ENCODE measurements at regions not wholly inside any gene's neighbourhood (a gene's known extent, or its start where the extent isn't known, plus 50 kb on each side); places are given as distances from the start of the nearest gene placed in this dataset.

DNA sequence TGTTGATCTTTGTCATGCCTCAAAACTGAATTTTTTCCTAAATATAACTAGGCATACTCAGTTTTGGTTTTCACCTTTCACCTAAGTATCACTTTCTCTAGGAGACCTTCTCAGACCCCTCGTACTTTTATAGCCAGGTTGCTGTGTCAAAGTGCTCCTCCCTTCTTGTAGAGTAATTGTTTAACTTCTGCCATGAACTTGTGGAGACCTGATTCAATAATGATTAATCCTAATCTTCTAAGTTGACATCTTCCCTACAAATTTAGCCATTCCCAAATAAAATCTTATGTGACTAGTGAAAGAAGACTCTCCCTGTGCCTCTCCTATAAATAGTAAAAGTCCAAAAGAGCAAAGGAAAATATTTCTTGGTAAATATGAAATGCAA, 159.8 kb downstream of the SPATA31D1 start:
- TF ChIP-seq, protein P1, sequence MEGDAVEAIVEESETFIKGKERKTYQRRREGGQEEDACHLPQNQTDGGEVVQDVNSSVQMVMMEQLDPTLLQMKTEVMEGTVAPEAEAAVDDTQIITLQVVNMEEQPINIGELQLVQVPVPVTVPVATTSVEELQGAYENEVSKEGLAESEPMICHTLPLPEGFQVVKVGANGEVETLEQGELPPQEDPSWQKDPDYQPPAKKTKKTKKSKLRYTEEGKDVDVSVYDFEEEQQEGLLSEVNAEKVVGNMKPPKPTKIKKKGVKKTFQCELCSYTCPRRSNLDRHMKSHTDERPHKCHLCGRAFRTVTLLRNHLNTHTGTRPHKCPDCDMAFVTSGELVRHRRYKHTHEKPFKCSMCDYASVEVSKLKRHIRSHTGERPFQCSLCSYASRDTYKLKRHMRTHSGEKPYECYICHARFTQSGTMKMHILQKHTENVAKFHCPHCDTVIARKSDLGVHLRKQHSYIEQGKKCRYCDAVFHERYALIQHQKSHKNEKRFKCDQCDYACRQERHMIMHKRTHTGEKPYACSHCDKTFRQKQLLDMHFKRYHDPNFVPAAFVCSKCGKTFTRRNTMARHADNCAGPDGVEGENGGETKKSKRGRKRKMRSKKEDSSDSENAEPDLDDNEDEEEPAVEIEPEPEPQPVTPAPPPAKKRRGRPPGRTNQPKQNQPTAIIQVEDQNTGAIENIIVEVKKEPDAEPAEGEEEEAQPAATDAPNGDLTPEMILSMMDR (IDR thresholded peaks at IDR 0.05; ENCODE audit: insufficient read depth, low read length, poor library complexity, severe bottlenecking) = no peak
- no peak for TF ChIP-seq EZH2phosphoT487 (conservative IDR thresholded peaks at IDR 0.05; ENCODE audit: low read length)
